ENCODE measurements at regions not wholly inside any gene's neighbourhood (a gene's known extent, or its start where the extent isn't known, plus 50 kb on each side); places are given as distances from the start of the nearest gene placed in this dataset.

DNA sequence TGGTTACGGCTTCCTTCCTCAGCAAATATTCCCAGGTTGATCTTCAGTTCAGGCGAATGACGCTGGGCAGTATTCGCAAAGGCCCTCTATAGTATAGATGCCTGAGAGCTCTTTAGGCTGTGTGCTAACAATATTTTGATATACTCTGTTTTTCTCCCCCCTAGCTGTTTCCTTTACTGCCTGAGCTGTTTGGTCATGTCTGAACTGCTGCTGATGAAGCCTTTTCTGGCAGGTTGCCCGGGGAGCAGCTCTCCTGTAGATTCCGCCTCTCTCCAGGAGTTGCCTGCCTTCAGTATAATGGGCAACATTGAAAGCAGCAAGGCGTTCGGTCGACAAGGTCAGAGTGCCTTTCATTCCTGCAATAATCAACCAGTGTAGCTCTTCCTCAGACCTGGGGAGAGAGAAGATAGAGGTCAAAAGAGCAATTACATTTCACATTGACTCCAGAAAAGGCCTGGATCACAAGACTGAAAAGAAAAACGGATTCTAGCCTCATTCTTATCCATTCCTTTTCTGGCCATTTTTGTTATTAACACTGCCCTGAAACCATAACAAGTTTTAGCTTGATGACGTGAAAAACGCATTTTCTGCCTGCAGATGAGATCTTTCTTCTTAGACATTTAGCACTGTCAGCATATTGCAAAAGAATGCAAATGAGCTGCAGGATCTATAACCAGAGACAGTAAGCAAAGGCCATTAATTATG is 60.1 kb upstream of the ZNF608 start (continued):
- TF ChIP-seq NR2F2 (IDR thresholded peaks at IDR 0.05; ENCODE audit: borderline replicate concordance, low read depth) (0 out of 2 replicates have a peak, but pooled peaks have one; percentile 25), MED13 (CRISPR knock-in tag; IDR thresholded peaks at IDR 0.05) (no peak), ASH2L (IDR thresholded peaks at IDR 0.05; ENCODE audit: insufficient read length, low read depth, low read length) (no peak), ZNF572 (CRISPR knock-in tag; IDR thresholded peaks at IDR 0.05) (no peak), SOX5 (CRISPR knock-in tag; IDR thresholded peaks at IDR 0.05; ENCODE audit: borderline replicate concordance) (no peak), ZNF629 (CRISPR knock-in tag; conservative IDR thresholded peaks at IDR 0.05) (peak; percentile 21; the same call in 1 of the 2 replicates), XRCC5 (optimal IDR thresholded peaks at IDR 0.05; ENCODE audit: low read length) (peak; percentile 47), U2AF2 (IDR thresholded peaks at IDR 0.05; ENCODE audit: low read depth, low read length) (no peak), FOXK2 (IDR thresholded peaks at IDR 0.05) (no peak), PCBP1 (IDR thresholded peaks at IDR 0.05; ENCODE audit: borderline replicate concordance, low read depth, low read length) (no peak), ZBTB38 (CRISPR knock-in tag; IDR thresholded peaks at IDR 0.05) (no peak), PITX1 (CRISPR knock-in tag; IDR thresholded peaks at IDR 0.05) (no peak), NR2F6 (IDR thresholded peaks at IDR 0.05) (0 out of 2 replicates have a peak, but pooled peaks have one; percentile 38), NR2F6 (CRISPR knock-in tag; IDR thresholded peaks at IDR 0.05) (no peak), SMAD3 (CRISPR knock-in tag; IDR thresholded peaks at IDR 0.05) (no peak), TEAD3 (CRISPR knock-in tag; optimal IDR thresholded peaks at IDR 0.05; ENCODE audit: borderline replicate concordance) (peak; percentile 59), SCMH1 (CRISPR knock-in tag; IDR thresholded peaks at IDR 0.05; ENCODE audit: borderline replicate concordance) (no peak)
- TF ChIP-seq, protein P1, sequence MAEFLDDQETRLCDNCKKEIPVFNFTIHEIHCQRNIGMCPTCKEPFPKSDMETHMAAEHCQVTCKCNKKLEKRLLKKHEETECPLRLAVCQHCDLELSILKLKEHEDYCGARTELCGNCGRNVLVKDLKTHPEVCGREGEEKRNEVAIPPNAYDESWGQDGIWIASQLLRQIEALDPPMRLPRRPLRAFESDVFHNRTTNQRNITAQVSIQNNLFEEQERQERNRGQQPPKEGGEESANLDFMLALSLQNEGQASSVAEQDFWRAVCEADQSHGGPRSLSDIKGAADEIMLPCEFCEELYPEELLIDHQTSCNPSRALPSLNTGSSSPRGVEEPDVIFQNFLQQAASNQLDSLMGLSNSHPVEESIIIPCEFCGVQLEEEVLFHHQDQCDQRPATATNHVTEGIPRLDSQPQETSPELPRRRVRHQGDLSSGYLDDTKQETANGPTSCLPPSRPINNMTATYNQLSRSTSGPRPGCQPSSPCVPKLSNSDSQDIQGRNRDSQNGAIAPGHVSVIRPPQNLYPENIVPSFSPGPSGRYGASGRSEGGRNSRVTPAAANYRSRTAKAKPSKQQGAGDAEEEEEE (CRISPR knock-in tag; IDR thresholded peaks at IDR 0.05; ENCODE audit: borderline replicate concordance): no peak
- TF ChIP-seq, protein P2, sequence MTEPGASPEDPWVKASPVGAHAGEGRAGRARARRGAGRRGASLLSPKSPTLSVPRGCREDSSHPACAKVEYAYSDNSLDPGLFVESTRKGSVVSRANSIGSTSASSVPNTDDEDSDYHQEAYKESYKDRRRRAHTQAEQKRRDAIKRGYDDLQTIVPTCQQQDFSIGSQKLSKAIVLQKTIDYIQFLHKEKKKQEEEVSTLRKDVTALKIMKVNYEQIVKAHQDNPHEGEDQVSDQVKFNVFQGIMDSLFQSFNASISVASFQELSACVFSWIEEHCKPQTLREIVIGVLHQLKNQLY (CRISPR knock-in tag; IDR thresholded peaks at IDR 0.05): no peak
- TF ChIP-seq, protein P3, sequence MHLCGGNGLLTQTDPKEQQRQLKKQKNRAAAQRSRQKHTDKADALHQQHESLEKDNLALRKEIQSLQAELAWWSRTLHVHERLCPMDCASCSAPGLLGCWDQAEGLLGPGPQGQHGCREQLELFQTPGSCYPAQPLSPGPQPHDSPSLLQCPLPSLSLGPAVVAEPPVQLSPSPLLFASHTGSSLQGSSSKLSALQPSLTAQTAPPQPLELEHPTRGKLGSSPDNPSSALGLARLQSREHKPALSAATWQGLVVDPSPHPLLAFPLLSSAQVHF (CRISPR knock-in tag; IDR thresholded peaks at IDR 0.05): no peak
- TF ChIP-seq, protein P4, sequence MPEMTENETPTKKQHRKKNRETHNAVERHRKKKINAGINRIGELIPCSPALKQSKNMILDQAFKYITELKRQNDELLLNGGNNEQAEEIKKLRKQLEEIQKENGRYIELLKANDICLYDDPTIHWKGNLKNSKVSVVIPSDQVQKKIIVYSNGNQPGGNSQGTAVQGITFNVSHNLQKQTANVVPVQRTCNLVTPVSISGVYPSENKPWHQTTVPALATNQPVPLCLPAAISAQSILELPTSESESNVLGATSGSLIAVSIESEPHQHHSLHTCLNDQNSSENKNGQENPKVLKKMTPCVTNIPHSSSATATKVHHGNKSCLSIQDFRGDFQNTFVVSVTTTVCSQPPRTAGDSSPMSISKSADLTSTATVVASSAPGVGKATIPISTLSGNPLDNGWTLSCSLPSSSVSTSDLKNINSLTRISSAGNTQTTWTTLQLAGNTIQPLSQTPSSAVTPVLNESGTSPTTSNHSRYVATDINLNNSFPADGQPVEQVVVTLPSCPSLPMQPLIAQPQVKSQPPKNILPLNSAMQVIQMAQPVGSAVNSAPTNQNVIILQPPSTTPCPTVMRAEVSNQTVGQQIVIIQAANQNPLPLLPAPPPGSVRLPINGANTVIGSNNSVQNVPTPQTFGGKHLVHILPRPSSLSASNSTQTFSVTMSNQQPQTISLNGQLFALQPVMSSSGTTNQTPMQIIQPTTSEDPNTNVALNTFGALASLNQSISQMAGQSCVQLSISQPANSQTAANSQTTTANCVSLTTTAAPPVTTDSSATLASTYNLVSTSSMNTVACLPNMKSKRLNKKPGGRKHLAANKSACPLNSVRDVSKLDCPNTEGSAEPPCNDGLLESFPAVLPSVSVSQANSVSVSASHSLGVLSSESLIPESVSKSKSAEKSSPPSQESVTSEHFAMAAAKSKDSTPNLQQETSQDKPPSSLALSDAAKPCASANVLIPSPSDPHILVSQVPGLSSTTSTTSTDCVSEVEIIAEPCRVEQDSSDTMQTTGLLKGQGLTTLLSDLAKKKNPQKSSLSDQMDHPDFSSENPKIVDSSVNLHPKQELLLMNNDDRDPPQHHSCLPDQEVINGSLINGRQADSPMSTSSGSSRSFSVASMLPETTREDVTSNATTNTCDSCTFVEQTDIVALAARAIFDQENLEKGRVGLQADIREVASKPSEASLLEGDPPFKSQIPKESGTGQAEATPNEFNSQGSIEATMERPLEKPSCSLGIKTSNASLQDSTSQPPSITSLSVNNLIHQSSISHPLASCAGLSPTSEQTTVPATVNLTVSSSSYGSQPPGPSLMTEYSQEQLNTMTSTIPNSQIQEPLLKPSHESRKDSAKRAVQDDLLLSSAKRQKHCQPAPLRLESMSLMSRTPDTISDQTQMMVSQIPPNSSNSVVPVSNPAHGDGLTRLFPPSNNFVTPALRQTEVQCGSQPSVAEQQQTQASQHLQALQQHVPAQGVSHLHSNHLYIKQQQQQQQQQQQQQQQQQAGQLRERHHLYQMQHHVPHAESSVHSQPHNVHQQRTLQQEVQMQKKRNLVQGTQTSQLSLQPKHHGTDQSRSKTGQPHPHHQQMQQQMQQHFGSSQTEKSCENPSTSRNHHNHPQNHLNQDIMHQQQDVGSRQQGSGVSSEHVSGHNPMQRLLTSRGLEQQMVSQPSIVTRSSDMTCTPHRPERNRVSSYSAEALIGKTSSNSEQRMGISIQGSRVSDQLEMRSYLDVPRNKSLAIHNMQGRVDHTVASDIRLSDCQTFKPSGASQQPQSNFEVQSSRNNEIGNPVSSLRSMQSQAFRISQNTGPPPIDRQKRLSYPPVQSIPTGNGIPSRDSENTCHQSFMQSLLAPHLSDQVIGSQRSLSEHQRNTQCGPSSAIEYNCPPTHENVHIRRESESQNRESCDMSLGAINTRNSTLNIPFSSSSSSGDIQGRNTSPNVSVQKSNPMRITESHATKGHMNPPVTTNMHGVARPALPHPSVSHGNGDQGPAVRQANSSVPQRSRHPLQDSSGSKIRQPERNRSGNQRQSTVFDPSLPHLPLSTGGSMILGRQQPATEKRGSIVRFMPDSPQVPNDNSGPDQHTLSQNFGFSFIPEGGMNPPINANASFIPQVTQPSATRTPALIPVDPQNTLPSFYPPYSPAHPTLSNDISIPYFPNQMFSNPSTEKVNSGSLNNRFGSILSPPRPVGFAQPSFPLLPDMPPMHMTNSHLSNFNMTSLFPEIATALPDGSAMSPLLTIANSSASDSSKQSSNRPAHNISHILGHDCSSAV (CRISPR knock-in tag; IDR thresholded peaks at IDR 0.05; ENCODE audit: borderline replicate concordance): no peak

Measured in HepG2 (cell line).